Natural killer cell (primary cell): ENCODE measurements at regions not wholly inside any gene's neighbourhood (a gene's known extent, or its start where the extent isn't known, plus 50 kb on each side); places are given as distances from the start of the nearest gene placed in this dataset.

ENCODE experiments used
- ATAC-seq, 3 donors: fragments of 150-1000 bp in 2 of 3; fragments of 200-7000 bp in 1 of 3; cut with Tn5 transposase; 1 replicate in 1 of 3; 2 replicates in 2 of 3; pipeline ENCODE4 v1.10.0; 2021; ENCODE audit warnings: mild to moderate bottlenecking in 2 of 3, moderate library complexity in 2 of 3
- DNase-seq, 2 donors: peaks; one replicate each; pipeline versions ENCODE4 v3.0.0 to v3.0.0-alpha.2; 2013 to 2021; ENCODE audit warnings: mixed read lengths in 1 of 2
- H3K27ac ChIP-seq: one replicate; pipeline ENCODE4 v1.5.1; 2013; ENCODE audit warnings: mild to moderate bottlenecking, low read length
- H3K27me3 ChIP-seq: one replicate; pipeline ENCODE4 v1.6.1; 2013; ENCODE audit warnings: low read length; ENCODE audit not compliant: control insufficient read depth, insufficient read depth
- H3K36me3 ChIP-seq: one replicate; pipeline ENCODE4 v1.6.1; 2013; ENCODE audit warnings: low read length; ENCODE audit not compliant: control insufficient read depth, insufficient read depth
- H3K4me1 ChIP-seq: one replicate; pipeline ENCODE4 v1.6.1; 2013; ENCODE audit warnings: low read length; ENCODE audit not compliant: control insufficient read depth, insufficient read depth
- H3K4me3 ChIP-seq: one replicate; pipeline ENCODE4 v1.5.1; 2013; ENCODE audit warnings: low read length
- H3K9me3 ChIP-seq: one replicate; pipeline ENCODE4 v1.6.1; 2013; ENCODE audit warnings: low read length; ENCODE audit not compliant: control insufficient read depth, insufficient read depth
- H3K27ac Mint-ChIP-seq, 2 donors: one replicate each; pipeline ENCODE4 v1.8.0; 2022; ENCODE audit warnings: mild to moderate bottlenecking in 2 of 2, mixed read lengths in 2 of 2, moderate library complexity in 1 of 2
- H3K27me3 Mint-ChIP-seq, 2 donors: one replicate each; pipeline ENCODE4 v1.8.0; 2022; ENCODE audit warnings: low read depth in 2 of 2, mixed read lengths in 2 of 2
- H3K36me3 Mint-ChIP-seq: one replicate; pipeline ENCODE4 v1.8.0; 2022; ENCODE audit warnings: mixed read lengths
- H3K4me1 Mint-ChIP-seq, 2 donors: one replicate each; pipeline ENCODE4 v1.8.0; 2022; ENCODE audit warnings: mixed read lengths in 2 of 2
- H3K4me3 Mint-ChIP-seq: one replicate; pipeline ENCODE4 v1.8.0; 2022; ENCODE audit warnings: mild to moderate bottlenecking, moderate library complexity, mixed read lengths
- H3K9me3 Mint-ChIP-seq, 2 donors: one replicate each; pipeline ENCODE4 v1.8.0; 2022; ENCODE audit warnings: mixed read lengths in 2 of 2
- WGBS: methylation state at CpG from one replicate; pipeline ENCODE4 v1.1.7; 2013; ENCODE audit warnings: missing lambda C conversion rate; ENCODE audit not compliant: insufficient coverage; 5-methylcytosine and 5-hydroxymethylcytosine counted together
- intact Hi-C: fragments of 100-400 bp; cut with micrococcal nuclease; formaldehyde crosslinking; loops from one replicate; pipeline ENCODE4 v1.14.2; 2022
- TF ChIP-seq, protein P1 (sequence below): fragments of 200-600 bp; IDR thresholded peaks from one replicate; pipeline ENCODE4 v1.8.0; 2022; ENCODE audit warnings: antibody characterized with exemption

DNA sequence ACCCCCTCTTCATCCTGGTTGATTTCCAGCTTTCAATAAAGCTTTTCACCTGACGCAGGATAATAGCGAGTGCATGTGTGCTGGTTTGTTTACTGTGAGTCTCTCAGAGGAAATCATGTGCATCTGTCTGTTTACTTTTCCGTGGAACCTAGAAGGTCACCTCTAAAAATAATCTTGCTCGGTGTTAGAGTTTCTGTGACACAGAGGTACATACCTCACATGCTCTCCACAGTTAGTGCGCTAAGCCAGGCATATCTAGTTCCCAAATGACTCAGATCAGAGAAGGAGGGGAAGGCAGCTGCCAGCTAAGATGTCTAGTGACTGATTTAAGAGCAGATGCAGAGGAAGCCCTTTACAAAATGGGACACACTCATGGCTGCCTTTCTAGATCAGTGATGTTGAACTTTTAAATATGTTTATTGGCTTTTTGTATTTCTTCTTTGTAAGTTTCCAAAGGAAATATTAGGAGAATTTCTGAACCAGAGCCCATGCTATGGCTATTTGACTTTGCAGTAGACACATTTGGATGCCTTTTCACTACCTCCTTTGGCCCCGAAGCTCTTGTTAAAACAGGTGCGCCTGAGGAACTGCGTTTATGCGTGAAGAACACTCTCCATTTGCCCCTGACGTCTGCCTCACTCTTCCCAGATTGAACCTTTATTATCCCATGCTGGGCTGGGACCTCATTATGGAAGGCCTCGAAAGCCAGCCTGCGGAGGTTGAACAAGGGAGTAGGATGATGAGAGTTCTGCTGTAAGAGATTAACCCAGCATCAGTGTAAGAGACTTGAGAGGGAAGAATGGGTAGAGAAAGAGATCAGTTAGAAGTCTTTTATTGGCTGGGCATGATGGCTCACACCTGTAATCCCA, 145.6 kb downstream of the FAM161A start:
- Mint-ChIP-seq H3K27me3 (peaks cover 0 to 3% of the 10 kb centered on the region in 2 donors), H3K27ac (no peak overlapping the region), H3K4me3 (no peak overlapping the region), H3K4me1 (no peaks in the 10 kb centered on the region), H3K9me3 (no peaks in the 10 kb centered on the region), H3K36me3 (no peaks in the 10 kb centered on the region)
- intact Hi-C loops, result no loop called here
- no peaks in the 10 kb centered on the region for H3K27me3 ChIP-seq
- TF ChIP-seq, protein P1, sequence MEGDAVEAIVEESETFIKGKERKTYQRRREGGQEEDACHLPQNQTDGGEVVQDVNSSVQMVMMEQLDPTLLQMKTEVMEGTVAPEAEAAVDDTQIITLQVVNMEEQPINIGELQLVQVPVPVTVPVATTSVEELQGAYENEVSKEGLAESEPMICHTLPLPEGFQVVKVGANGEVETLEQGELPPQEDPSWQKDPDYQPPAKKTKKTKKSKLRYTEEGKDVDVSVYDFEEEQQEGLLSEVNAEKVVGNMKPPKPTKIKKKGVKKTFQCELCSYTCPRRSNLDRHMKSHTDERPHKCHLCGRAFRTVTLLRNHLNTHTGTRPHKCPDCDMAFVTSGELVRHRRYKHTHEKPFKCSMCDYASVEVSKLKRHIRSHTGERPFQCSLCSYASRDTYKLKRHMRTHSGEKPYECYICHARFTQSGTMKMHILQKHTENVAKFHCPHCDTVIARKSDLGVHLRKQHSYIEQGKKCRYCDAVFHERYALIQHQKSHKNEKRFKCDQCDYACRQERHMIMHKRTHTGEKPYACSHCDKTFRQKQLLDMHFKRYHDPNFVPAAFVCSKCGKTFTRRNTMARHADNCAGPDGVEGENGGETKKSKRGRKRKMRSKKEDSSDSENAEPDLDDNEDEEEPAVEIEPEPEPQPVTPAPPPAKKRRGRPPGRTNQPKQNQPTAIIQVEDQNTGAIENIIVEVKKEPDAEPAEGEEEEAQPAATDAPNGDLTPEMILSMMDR, result no peak
- no peak for ATAC-seq
- no peak overlapping the region for H3K4me3 ChIP-seq
- H3K9me3 ChIP-seq, result no peaks in the 10 kb centered on the region
- DNase-seq, result no peak
- H3K27ac ChIP-seq, result no peak overlapping the region
- H3K4me1 ChIP-seq, result no peaks in the 10 kb centered on the region
- H3K36me3 ChIP-seq, result no peaks in the 10 kb centered on the region
- 73% methylated on average over 12 of the region's 12 CpGs for WGBS

DNA sequence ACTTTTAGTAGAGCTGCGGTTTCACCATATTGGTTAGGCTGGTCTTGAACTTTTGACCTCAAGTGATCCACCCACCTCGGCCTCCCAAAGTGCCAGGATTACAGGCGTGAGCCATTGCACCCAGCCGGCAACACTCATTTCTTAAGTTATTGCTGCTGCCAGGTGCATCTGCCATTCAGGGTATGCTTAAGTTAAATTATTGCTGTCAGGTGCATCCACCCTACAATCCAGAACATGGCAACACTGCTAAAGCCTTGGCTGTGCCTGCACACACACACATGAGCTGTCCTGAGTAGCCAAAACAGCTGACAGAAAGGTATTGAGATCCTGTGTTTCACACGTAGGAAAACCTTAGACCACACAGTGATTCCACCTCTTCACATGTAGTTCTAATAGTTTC, 148.2 kb downstream of the FAM161A start:
- ATAC-seq (no peak), DNase-seq (no peak)
- no peak overlapping the region for H3K4me3 ChIP-seq
- peaks cover 0 to 3% of the 10 kb centered on the region in 2 donors for H3K27me3 Mint-ChIP-seq
- H3K4me1 Mint-ChIP-seq, result no peaks in the 10 kb centered on the region
- H3K4me3 Mint-ChIP-seq, result no peak overlapping the region
- no peak overlapping the region for H3K27ac Mint-ChIP-seq
- H3K4me1 ChIP-seq, result no peaks in the 10 kb centered on the region
- no peaks in the 10 kb centered on the region for H3K27me3 ChIP-seq
- TF ChIP-seq, protein P1, result no peak
- no peaks in the 10 kb centered on the region for H3K9me3 ChIP-seq
- H3K27ac ChIP-seq, result no peak overlapping the region
- no peaks in the 10 kb centered on the region for H3K36me3 Mint-ChIP-seq
- no peaks in the 10 kb centered on the region for H3K36me3 ChIP-seq
- no peaks in the 10 kb centered on the region for H3K9me3 Mint-ChIP-seq
- WGBS, result 80% methylated on average over 5 of the region's 5 CpGs
- intact Hi-C loops, result no loop called here

DNA sequence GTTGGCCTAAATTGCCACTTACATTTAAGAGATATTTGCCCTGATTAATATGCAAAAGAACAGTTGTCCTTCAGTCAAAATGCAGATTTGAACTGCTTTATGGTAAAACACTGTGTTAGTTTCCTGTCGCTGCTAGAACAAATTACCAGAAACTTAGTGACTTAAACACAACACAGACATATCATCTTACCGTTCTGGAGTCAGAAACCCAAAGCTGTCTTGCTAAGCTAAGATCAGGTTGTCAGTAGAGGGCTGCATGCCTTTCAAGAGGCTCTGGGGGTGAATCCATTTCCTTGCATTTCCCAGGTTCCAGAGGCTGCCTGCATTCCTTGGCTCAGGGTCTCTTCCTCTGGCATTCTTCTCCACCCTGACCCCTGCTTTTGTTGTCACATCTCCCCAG, 149.5 kb downstream of the FAM161A start:
- Mint-ChIP-seq H3K27ac (no peak overlapping the region), H3K4me1 (no peaks in the 10 kb centered on the region), H3K4me3 (no peak overlapping the region), H3K36me3 (no peaks in the 10 kb centered on the region), H3K9me3 (no peaks in the 10 kb centered on the region), H3K27me3 (peaks cover 0 to 3% of the 10 kb centered on the region in 2 donors)
- H3K4me1 ChIP-seq, result no peaks in the 10 kb centered on the region
- TF ChIP-seq, protein P1, result no peak
- H3K4me3 ChIP-seq, result no peak overlapping the region
- no peaks in the 10 kb centered on the region for H3K36me3 ChIP-seq
- no peak for DNase-seq
- no peak for ATAC-seq
- WGBS, result 88% methylated on average over 2 of the region's 2 CpGs
- H3K27me3 ChIP-seq, result no peaks in the 10 kb centered on the region
- intact Hi-C loops, result no loop called here
- no peak overlapping the region for H3K27ac ChIP-seq
- no peaks in the 10 kb centered on the region for H3K9me3 ChIP-seq

DNA sequence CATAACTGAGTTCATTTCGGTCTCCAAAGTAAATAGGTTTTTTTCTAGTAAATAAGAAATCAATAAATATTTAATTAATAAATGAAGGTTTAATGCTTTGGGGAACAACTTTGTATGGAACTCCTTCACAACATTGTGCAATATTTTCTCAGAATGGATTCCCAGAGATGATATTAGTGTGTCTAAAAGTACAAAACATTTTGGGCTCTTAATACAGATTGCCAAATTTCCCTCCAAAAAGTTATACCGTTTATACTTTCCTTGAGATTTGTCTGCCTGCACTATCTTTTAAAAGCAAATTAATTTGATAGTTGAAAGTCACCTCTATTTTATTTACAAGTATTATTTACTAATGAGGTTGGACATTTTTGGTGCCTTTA, 151.8 kb downstream of the FAM161A start:
- peaks cover 0 to 3% of the 10 kb centered on the region in 2 donors for H3K27me3 Mint-ChIP-seq
- no peak overlapping the region for H3K4me3 Mint-ChIP-seq
- no peaks in the 10 kb centered on the region for H3K4me1 ChIP-seq
- WGBS, result no CpG with 5 or more reads among the region's 2 CpGs
- no peaks in the 10 kb centered on the region for H3K36me3 ChIP-seq
- H3K9me3 ChIP-seq, result no peaks in the 10 kb centered on the region
- no peak overlapping the region for H3K27ac ChIP-seq
- H3K36me3 Mint-ChIP-seq, result no peaks in the 10 kb centered on the region
- H3K4me3 ChIP-seq, result no peak overlapping the region
- H3K9me3 Mint-ChIP-seq, result no peaks in the 10 kb centered on the region
- DNase-seq (no peak), ATAC-seq (no peak)
- no peak overlapping the region for H3K27ac Mint-ChIP-seq
- TF ChIP-seq, protein P1, result no peak
- intact Hi-C loops, result no loop called here
- no peaks in the 10 kb centered on the region for H3K27me3 ChIP-seq
- no peaks in the 10 kb centered on the region for H3K4me1 Mint-ChIP-seq
